ENCODE measurements at regions not wholly inside any gene's neighbourhood (a gene's known extent, or its start where the extent isn't known, plus 50 kb on each side); places are given as distances from the start of the nearest gene placed in this dataset.

DNA sequence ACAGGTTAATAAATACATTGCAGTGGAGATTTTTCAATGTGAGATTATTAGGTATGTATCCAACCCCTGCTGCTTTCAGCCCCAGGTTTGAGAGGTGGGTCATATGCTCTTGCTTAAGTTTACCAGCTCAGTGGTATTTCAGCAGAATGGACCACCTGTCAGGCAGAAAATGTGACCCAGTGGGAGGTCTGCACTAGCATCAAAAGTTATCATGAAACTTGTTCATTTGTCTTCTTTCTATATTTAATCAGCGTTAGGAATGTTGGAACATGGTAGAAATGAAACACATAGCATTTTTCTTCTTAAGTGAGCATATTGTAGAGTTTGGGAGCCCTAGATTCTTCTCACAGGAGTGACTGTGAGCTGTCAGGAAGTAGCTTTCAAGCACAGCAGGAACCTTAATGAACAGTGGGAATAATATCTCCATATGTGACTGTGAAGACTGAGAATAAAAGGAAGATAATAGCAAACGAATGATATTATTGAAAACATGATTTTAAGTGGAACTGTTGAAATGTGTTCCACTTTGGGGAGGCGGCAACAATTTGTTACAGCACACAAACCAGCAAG is 596.9 kb upstream of the CDH6 start:
- no peak overlapping the region for H3K9ac ChIP-seq (ENCODE audit: low read depth, low read length)
- TF ChIP-seq EZH2 (IDR thresholded peaks at IDR 0.05; ENCODE audit: borderline replicate concordance, low read depth, low read length, severe bottlenecking), result no peak
- TF ChIP-seq, protein P1, sequence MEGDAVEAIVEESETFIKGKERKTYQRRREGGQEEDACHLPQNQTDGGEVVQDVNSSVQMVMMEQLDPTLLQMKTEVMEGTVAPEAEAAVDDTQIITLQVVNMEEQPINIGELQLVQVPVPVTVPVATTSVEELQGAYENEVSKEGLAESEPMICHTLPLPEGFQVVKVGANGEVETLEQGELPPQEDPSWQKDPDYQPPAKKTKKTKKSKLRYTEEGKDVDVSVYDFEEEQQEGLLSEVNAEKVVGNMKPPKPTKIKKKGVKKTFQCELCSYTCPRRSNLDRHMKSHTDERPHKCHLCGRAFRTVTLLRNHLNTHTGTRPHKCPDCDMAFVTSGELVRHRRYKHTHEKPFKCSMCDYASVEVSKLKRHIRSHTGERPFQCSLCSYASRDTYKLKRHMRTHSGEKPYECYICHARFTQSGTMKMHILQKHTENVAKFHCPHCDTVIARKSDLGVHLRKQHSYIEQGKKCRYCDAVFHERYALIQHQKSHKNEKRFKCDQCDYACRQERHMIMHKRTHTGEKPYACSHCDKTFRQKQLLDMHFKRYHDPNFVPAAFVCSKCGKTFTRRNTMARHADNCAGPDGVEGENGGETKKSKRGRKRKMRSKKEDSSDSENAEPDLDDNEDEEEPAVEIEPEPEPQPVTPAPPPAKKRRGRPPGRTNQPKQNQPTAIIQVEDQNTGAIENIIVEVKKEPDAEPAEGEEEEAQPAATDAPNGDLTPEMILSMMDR (IDR thresholded peaks at IDR 0.05; ENCODE audit: borderline replicate concordance, extremely low read depth, low read length, poor library complexity, severe bottlenecking), result no peak

DNA sequence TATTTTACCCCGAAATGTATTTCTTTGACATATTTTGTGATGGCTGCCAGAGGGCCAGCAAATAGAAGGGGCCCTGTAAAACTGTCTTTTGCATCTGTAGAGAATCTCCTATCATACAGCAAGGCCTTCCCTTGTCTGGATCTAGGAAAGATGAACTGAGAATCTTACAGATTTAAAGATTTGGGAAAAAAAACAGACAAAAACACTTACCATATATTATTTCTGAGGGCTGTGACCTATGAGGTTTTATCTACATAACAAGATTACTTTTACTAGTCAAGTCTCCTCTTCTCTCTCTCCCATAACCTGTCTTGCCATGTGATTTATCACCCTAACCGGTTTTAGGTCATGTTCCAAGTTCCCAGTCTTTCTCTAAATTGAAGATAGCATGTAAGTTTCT is 599.2 kb upstream of the CDH6 start:
- Histone ChIP-seq H2AFZ (ENCODE audit: low read depth, low read length) (no peak overlapping the region), H3K36me3 (ENCODE audit: insufficient read depth, low read length) (no peaks in the 10 kb centered on the region), H3K27ac (ENCODE audit: low read length) (no peak overlapping the region), H3K27me3 (ENCODE audit: insufficient read depth, low read length, poor library complexity) (no peaks in the 10 kb centered on the region), H4K20me1 (ENCODE audit: insufficient read depth, low read length) (no peaks in the 10 kb centered on the region), H3K4me2 (ENCODE audit: insufficient read depth, low read length) (no peak overlapping the region), H3K9me3 (ENCODE audit: insufficient read depth, low read length, severe bottlenecking) (no peaks in the 10 kb centered on the region), H3K4me1 (ENCODE audit: insufficient read depth, low read length) (no peaks in the 10 kb centered on the region), H3K79me2 (ENCODE audit: insufficient read depth, low read length) (no peaks in the 10 kb centered on the region), H3K9ac (ENCODE audit: low read depth, low read length) (no peak overlapping the region), H3K4me3 (ENCODE audit: low read depth in 1 of 2, low read length in 2 of 2) (no peak overlapping the region)
- no peak for DNase-seq
- TF ChIP-seq, protein P1 (IDR thresholded peaks at IDR 0.05; ENCODE audit: borderline replicate concordance, extremely low read depth, low read length, poor library complexity, severe bottlenecking), result no peak
- no peak for TF ChIP-seq EZH2 (IDR thresholded peaks at IDR 0.05; ENCODE audit: borderline replicate concordance, low read depth, low read length, severe bottlenecking)
- no peak for ATAC-seq (ENCODE audit: insufficient read depth, low read depth)

More for the DNA sequence above, 596.9 kb upstream of the CDH6 start:
- no peak overlapping the region for H3K27ac ChIP-seq (ENCODE audit: low read length)
- H3K36me3 ChIP-seq (ENCODE audit: insufficient read depth, low read length), result no peaks in the 10 kb centered on the region
- no peaks in the 10 kb centered on the region for H3K79me2 ChIP-seq (ENCODE audit: insufficient read depth, low read length)
- no peaks in the 10 kb centered on the region for H3K4me1 ChIP-seq (ENCODE audit: insufficient read depth, low read length)
- DNase-seq (no peak), ATAC-seq (ENCODE audit: insufficient read depth, low read depth) (no peak)
- H4K20me1 ChIP-seq (ENCODE audit: insufficient read depth, low read length), result no peaks in the 10 kb centered on the region
- H2AFZ ChIP-seq (ENCODE audit: low read depth, low read length), result no peak overlapping the region
- no peak overlapping the region for H3K4me3 ChIP-seq (ENCODE audit: low read depth in 1 of 2, low read length in 2 of 2)
- no peak overlapping the region for H3K4me2 ChIP-seq (ENCODE audit: insufficient read depth, low read length)
- no peaks in the 10 kb centered on the region for H3K27me3 ChIP-seq (ENCODE audit: insufficient read depth, low read length, poor library complexity)
- no peaks in the 10 kb centered on the region for H3K9me3 ChIP-seq (ENCODE audit: insufficient read depth, low read length, severe bottlenecking)

DNA sequence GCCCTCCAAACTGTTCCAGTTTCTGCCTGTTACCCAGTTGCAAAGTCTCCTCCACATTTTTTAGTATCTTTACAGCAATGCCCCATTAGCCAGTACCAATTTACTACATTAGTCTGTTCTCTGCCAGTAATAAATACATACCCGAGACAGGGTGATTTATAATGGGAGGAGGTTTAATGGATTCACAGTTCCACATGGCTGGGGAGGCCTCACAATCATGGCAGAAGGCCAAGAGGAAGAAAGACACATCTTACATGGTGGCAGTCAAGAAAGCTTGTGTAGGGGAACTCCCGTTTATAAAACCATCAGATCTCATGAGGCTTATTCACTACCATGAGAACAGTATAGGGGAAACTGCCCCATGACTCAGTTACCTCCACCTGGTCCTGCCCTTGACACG is 600.7 kb upstream of the CDH6 start:
- H3K9me3 ChIP-seq (ENCODE audit: insufficient read depth, low read length, severe bottlenecking), result no peaks in the 10 kb centered on the region
- ATAC-seq (ENCODE audit: insufficient read depth, low read depth) (no peak), DNase-seq (no peak)
- H4K20me1 ChIP-seq (ENCODE audit: insufficient read depth, low read length), result no peaks in the 10 kb centered on the region
- H2AFZ ChIP-seq (ENCODE audit: low read depth, low read length), result no peak overlapping the region
- H3K4me3 ChIP-seq (ENCODE audit: low read depth in 1 of 2, low read length in 2 of 2), result no peak overlapping the region
- H3K4me1 ChIP-seq (ENCODE audit: insufficient read depth, low read length), result no peaks in the 10 kb centered on the region
- no peaks in the 10 kb centered on the region for H3K27me3 ChIP-seq (ENCODE audit: insufficient read depth, low read length, poor library complexity)
- H3K27ac ChIP-seq (ENCODE audit: low read length), result no peak overlapping the region
- no peak for TF ChIP-seq EZH2 (IDR thresholded peaks at IDR 0.05; ENCODE audit: borderline replicate concordance, low read depth, low read length, severe bottlenecking)
- TF ChIP-seq, protein P1 (IDR thresholded peaks at IDR 0.05; ENCODE audit: borderline replicate concordance, extremely low read depth, low read length, poor library complexity, severe bottlenecking), result no peak
- H3K79me2 ChIP-seq (ENCODE audit: insufficient read depth, low read length), result no peaks in the 10 kb centered on the region
- H3K4me2 ChIP-seq (ENCODE audit: insufficient read depth, low read length), result no peak overlapping the region
- no peak overlapping the region for H3K9ac ChIP-seq (ENCODE audit: low read depth, low read length)
- no peaks in the 10 kb centered on the region for H3K36me3 ChIP-seq (ENCODE audit: insufficient read depth, low read length)

Data from DND-41 (cell line).